ENCODE measurements at regions not wholly inside any gene's neighbourhood (a gene's known extent, or its start where the extent isn't known, plus 50 kb on each side); places are given as distances from the start of the nearest gene placed in this dataset.

DNA sequence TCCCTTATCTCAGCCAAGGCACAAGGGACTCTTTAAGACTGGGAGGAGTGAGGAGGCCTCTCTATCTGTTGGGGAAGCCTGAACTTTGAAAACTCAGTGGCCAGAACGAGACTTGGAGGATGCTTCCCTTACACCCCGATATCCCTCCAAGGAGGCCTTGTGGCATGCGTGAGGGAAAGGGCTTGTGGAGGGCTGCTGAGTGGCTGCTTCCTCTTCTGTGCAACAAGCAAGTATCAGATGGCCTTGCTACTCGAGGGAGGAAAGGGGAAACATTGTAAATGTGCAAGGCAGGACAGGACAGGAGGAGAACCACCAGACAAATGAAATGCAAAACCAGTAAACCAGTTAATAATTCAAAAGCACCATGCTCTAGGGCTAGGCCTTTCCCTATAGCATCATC is 306.5 kb upstream of the MAP3K7 start:
- no peak for TF ChIP-seq HDAC6 (IDR thresholded peaks at IDR 0.05; ENCODE audit: unreplicated experiment)
- no peak for TF ChIP-seq JUNB (IDR thresholded peaks at IDR 0.05)
- TF ChIP-seq, protein P1, sequence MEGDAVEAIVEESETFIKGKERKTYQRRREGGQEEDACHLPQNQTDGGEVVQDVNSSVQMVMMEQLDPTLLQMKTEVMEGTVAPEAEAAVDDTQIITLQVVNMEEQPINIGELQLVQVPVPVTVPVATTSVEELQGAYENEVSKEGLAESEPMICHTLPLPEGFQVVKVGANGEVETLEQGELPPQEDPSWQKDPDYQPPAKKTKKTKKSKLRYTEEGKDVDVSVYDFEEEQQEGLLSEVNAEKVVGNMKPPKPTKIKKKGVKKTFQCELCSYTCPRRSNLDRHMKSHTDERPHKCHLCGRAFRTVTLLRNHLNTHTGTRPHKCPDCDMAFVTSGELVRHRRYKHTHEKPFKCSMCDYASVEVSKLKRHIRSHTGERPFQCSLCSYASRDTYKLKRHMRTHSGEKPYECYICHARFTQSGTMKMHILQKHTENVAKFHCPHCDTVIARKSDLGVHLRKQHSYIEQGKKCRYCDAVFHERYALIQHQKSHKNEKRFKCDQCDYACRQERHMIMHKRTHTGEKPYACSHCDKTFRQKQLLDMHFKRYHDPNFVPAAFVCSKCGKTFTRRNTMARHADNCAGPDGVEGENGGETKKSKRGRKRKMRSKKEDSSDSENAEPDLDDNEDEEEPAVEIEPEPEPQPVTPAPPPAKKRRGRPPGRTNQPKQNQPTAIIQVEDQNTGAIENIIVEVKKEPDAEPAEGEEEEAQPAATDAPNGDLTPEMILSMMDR (IDR thresholded peaks at IDR 0.05 in 2 of 3, conservative IDR thresholded peaks at IDR 0.05 in 1 of 3; ENCODE audit: control insufficient read depth in 2 of 3, extremely low read depth in 1 of 3, insufficient read depth in 1 of 3, low read depth in 3 of 3, low read length in 3 of 3), result no peak
- no peak for TF ChIP-seq EGR1 (IDR thresholded peaks at IDR 0.05; ENCODE audit: borderline replicate concordance in 1 of 2, low read depth in 2 of 2, low read length in 2 of 2)
- TF ChIP-seq, protein P2, sequence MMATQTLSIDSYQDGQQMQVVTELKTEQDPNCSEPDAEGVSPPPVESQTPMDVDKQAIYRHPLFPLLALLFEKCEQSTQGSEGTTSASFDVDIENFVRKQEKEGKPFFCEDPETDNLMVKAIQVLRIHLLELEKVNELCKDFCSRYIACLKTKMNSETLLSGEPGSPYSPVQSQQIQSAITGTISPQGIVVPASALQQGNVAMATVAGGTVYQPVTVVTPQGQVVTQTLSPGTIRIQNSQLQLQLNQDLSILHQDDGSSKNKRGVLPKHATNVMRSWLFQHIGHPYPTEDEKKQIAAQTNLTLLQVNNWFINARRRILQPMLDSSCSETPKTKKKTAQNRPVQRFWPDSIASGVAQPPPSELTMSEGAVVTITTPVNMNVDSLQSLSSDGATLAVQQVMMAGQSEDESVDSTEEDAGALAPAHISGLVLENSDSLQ (IDR thresholded peaks at IDR 0.05), result no peak
- no peak for TF ChIP-seq CREB1 (IDR thresholded peaks at IDR 0.05; ENCODE audit: low read depth)
- no peak for TF ChIP-seq CBFB (IDR thresholded peaks at IDR 0.05; ENCODE audit: low read depth)
- TF ChIP-seq, protein P3, sequence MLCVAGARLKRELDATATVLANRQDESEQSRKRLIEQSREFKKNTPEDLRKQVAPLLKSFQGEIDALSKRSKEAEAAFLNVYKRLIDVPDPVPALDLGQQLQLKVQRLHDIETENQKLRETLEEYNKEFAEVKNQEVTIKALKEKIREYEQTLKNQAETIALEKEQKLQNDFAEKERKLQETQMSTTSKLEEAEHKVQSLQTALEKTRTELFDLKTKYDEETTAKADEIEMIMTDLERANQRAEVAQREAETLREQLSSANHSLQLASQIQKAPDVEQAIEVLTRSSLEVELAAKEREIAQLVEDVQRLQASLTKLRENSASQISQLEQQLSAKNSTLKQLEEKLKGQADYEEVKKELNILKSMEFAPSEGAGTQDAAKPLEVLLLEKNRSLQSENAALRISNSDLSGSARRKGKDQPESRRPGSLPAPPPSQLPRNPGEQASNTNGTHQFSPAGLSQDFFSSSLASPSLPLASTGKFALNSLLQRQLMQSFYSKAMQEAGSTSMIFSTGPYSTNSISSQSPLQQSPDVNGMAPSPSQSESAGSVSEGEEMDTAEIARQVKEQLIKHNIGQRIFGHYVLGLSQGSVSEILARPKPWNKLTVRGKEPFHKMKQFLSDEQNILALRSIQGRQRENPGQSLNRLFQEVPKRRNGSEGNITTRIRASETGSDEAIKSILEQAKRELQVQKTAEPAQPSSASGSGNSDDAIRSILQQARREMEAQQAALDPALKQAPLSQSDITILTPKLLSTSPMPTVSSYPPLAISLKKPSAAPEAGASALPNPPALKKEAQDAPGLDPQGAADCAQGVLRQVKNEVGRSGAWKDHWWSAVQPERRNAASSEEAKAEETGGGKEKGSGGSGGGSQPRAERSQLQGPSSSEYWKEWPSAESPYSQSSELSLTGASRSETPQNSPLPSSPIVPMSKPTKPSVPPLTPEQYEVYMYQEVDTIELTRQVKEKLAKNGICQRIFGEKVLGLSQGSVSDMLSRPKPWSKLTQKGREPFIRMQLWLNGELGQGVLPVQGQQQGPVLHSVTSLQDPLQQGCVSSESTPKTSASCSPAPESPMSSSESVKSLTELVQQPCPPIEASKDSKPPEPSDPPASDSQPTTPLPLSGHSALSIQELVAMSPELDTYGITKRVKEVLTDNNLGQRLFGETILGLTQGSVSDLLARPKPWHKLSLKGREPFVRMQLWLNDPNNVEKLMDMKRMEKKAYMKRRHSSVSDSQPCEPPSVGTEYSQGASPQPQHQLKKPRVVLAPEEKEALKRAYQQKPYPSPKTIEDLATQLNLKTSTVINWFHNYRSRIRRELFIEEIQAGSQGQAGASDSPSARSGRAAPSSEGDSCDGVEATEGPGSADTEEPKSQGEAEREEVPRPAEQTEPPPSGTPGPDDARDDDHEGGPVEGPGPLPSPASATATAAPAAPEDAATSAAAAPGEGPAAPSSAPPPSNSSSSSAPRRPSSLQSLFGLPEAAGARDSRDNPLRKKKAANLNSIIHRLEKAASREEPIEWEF (IDR thresholded peaks at IDR 0.05; ENCODE audit: insufficient replicate concordance, low read depth, low read length), result no peak
- no peak for TF ChIP-seq EP300 (IDR thresholded peaks at IDR 0.05; ENCODE audit: borderline replicate concordance in 1 of 2, control insufficient read depth in 1 of 2, low read depth in 2 of 2, low read length in 2 of 2)

Data from GM12878 (cell line).